ENCODE measurements at regions not wholly inside any gene's neighbourhood (a gene's known extent, or its start where the extent isn't known, plus 50 kb on each side); places are given as distances from the start of the nearest gene placed in this dataset.

- H3K9ac ChIP-seq (ENCODE audit: insufficient read depth, low read length) = no peak overlapping the region
- H3K27me3 ChIP-seq (ENCODE audit: control insufficient read depth, insufficient read depth, low read length) = no peaks in the 10 kb centered on the region
- no peaks in the 10 kb centered on the region for H3K36me3 ChIP-seq (ENCODE audit: control insufficient read depth, insufficient read depth, low read length)
- H3K9me3 ChIP-seq (ENCODE audit: control insufficient read depth, insufficient read depth, low read depth, low read length) = no peaks in the 10 kb centered on the region
- no peak overlapping the region for H3K4me3 ChIP-seq (replicated peaks in 1 of 4; ENCODE audit: control extremely low read depth in 1 of 4, insufficient read depth in 1 of 4, low read depth in 3 of 4, low read length in 4 of 4)
- no peaks in the 10 kb centered on the region for H3K4me1 ChIP-seq (ENCODE audit: control insufficient read depth, extremely low read depth, insufficient read depth, low read length)
- H2AFZ ChIP-seq (ENCODE audit: low read length) = no peak overlapping the region
- no peaks in the 10 kb centered on the region for H4K20me1 ChIP-seq (ENCODE audit: control insufficient read depth, extremely low read depth, insufficient read depth, low read length)
- H3K4me2 ChIP-seq (ENCODE audit: extremely low read depth, insufficient read depth, low read length) = no peak overlapping the region
- no peak overlapping the region for H3K27ac ChIP-seq (ENCODE audit: insufficient read depth, low read length)
- no peak for DNase-seq (ENCODE audit: low read depth in 2 of 2)
- no peaks in the 10 kb centered on the region for H3K79me2 ChIP-seq (ENCODE audit: control insufficient read depth, insufficient read depth, low read length)
- TF ChIP-seq EZH2 (IDR thresholded peaks at IDR 0.05; ENCODE audit: low read length, missing control alignments) (no peak), CTCF (conservative IDR thresholded peaks at IDR 0.05 in 1 of 2, IDR thresholded peaks at IDR 0.05 in 1 of 2; ENCODE audit: low read depth in 1 of 2, low read length in 2 of 2) (no peak)
Measured at GRCh38 chr2:21727101-21727500, 603.3 kb downstream of the TDRD15 start.

GRCh38 chr2:21728133-21728532, 604.4 kb downstream of the TDRD15 start:
- Histone ChIP-seq H2AFZ (ENCODE audit: low read length) (no peak overlapping the region), H3K36me3 (ENCODE audit: control insufficient read depth, insufficient read depth, low read length) (no peaks in the 10 kb centered on the region), H3K4me1 (ENCODE audit: control insufficient read depth, extremely low read depth, insufficient read depth, low read length) (no peaks in the 10 kb centered on the region), H3K27ac (ENCODE audit: insufficient read depth, low read length) (no peak overlapping the region), H3K9ac (ENCODE audit: insufficient read depth, low read length) (no peak overlapping the region), H3K4me3 (replicated peaks in 1 of 4; ENCODE audit: control extremely low read depth in 1 of 4, insufficient read depth in 1 of 4, low read depth in 3 of 4, low read length in 4 of 4) (no peak overlapping the region), H3K27me3 (ENCODE audit: control insufficient read depth, insufficient read depth, low read length) (no peaks in the 10 kb centered on the region), H3K4me2 (ENCODE audit: extremely low read depth, insufficient read depth, low read length) (no peak overlapping the region), H4K20me1 (ENCODE audit: control insufficient read depth, extremely low read depth, insufficient read depth, low read length) (no peaks in the 10 kb centered on the region), H3K9me3 (ENCODE audit: control insufficient read depth, insufficient read depth, low read depth, low read length) (no peaks in the 10 kb centered on the region), H3K79me2 (ENCODE audit: control insufficient read depth, insufficient read depth, low read length) (no peaks in the 10 kb centered on the region)
- no peak for TF ChIP-seq EZH2 (IDR thresholded peaks at IDR 0.05; ENCODE audit: low read length, missing control alignments)
- TF ChIP-seq CTCF (conservative IDR thresholded peaks at IDR 0.05 in 1 of 2, IDR thresholded peaks at IDR 0.05 in 1 of 2; ENCODE audit: low read depth in 1 of 2, low read length in 2 of 2) = no peak
- no peak for DNase-seq (ENCODE audit: low read depth in 2 of 2)

GRCh38 chr2:21730141-21730540, 606.4 kb downstream of the TDRD15 start:
- H4K20me1 ChIP-seq (ENCODE audit: control insufficient read depth, extremely low read depth, insufficient read depth, low read length) = no peaks in the 10 kb centered on the region
- TF ChIP-seq CTCF (conservative IDR thresholded peaks at IDR 0.05 in 1 of 2, IDR thresholded peaks at IDR 0.05 in 1 of 2; ENCODE audit: low read depth in 1 of 2, low read length in 2 of 2) (no peak), EZH2 (IDR thresholded peaks at IDR 0.05; ENCODE audit: low read length, missing control alignments) (no peak)
- no peak overlapping the region for H3K27ac ChIP-seq (ENCODE audit: insufficient read depth, low read length)
- no peaks in the 10 kb centered on the region for H3K27me3 ChIP-seq (ENCODE audit: control insufficient read depth, insufficient read depth, low read length)
- H3K4me3 ChIP-seq (replicated peaks in 1 of 4; ENCODE audit: control extremely low read depth in 1 of 4, insufficient read depth in 1 of 4, low read depth in 3 of 4, low read length in 4 of 4) = no peak overlapping the region
- no peaks in the 10 kb centered on the region for H3K4me1 ChIP-seq (ENCODE audit: control insufficient read depth, extremely low read depth, insufficient read depth, low read length)
- H3K9me3 ChIP-seq (ENCODE audit: control insufficient read depth, insufficient read depth, low read depth, low read length) = no peaks in the 10 kb centered on the region
- H3K9ac ChIP-seq (ENCODE audit: insufficient read depth, low read length) = no peak overlapping the region
- no peak overlapping the region for H2AFZ ChIP-seq (ENCODE audit: low read length)
- no peaks in the 10 kb centered on the region for H3K79me2 ChIP-seq (ENCODE audit: control insufficient read depth, insufficient read depth, low read length)
- H3K36me3 ChIP-seq (ENCODE audit: control insufficient read depth, insufficient read depth, low read length) = no peaks in the 10 kb centered on the region
- H3K4me2 ChIP-seq (ENCODE audit: extremely low read depth, insufficient read depth, low read length) = no peak overlapping the region
- no peak for DNase-seq (ENCODE audit: low read depth in 2 of 2)
